DOHH2 (cell line): ENCODE measurements at regions not wholly inside any gene's neighbourhood (a gene's known extent, or its start where the extent isn't known, plus 50 kb on each side); places are given as distances from the start of the nearest gene placed in this dataset.

Experiments
- H3F3A ChIP-seq: fragments of 200-600 bp; sonication (generic), shearing (Covaris generic); 2 replicates; pipeline ENCODE4 v1.6.0; 2016; ENCODE audit warnings: antibody characterized with exemption, mild to moderate bottlenecking; ENCODE audit not compliant: control insufficient read depth, insufficient read depth
- H3K27ac ChIP-seq: fragments of 200-600 bp; sonication (generic); 2 replicates; pipeline ENCODE4 v1.5.1; 2014; ENCODE audit warnings: low read depth, mild to moderate bottlenecking, low read length, moderate library complexity
- H3K27me3 ChIP-seq: fragments of 200-600 bp; sonication (generic); 2 replicates; pipeline ENCODE4 v1.6.1; 2014; ENCODE audit warnings: mild to moderate bottlenecking, low read length, mixed read lengths; ENCODE audit not compliant: control insufficient read depth
- H3K36me3 ChIP-seq: fragments of 200-600 bp; sonication (generic); 2 replicates; pipeline ENCODE4 v1.6.1; 2014; ENCODE audit warnings: mild to moderate bottlenecking, low read length, moderate library complexity, mixed read lengths; ENCODE audit not compliant: control insufficient read depth
- H3K4me1 ChIP-seq: fragments of 200-600 bp; sonication (generic); 2 replicates; pipeline ENCODE4 v1.6.1; 2014; ENCODE audit warnings: mild to moderate bottlenecking, low read length, mixed read lengths; ENCODE audit not compliant: control insufficient read depth
- H3K4me2 ChIP-seq: fragments of 200-600 bp; sonication (generic); 2 replicates; pipeline ENCODE4 v1.6.0; 2014; ENCODE audit warnings: mild to moderate bottlenecking, low read length, moderate library complexity
- H3K4me3 ChIP-seq: fragments of 200-600 bp; sonication (generic); 2 replicates; pipeline ENCODE4 v1.5.1; 2014; ENCODE audit warnings: mild to moderate bottlenecking, low read length, mixed read lengths
- H3K79me2 ChIP-seq: fragments of 200-600 bp; sonication (generic); 2 replicates; pipeline ENCODE4 v1.6.1; 2014; ENCODE audit warnings: mild to moderate bottlenecking, low read length, mixed read lengths; ENCODE audit not compliant: control insufficient read depth
- H3K9me2 ChIP-seq: fragments of 200-600 bp; sonication (generic); replicated peaks from 2 replicates; pipeline ENCODE4 v1.6.1; 2014; ENCODE audit warnings: mild to moderate bottlenecking, low read length, mixed read lengths; ENCODE audit not compliant: control insufficient read depth
- H3K9me3 ChIP-seq: fragments of 200-600 bp; sonication (generic); 2 replicates; pipeline ENCODE4 v1.6.1; 2014; ENCODE audit warnings: antibody characterized with exemption, low read length, mixed read lengths; ENCODE audit not compliant: control insufficient read depth, insufficient read depth
- H4K20me1 ChIP-seq: fragments of 200-600 bp; sonication (generic); 2 replicates; pipeline ENCODE4 v1.6.0; 2014; ENCODE audit warnings: low read depth, mild to moderate bottlenecking, antibody characterized with exemption, low read length, moderate library complexity; ENCODE audit not compliant: control insufficient read depth, insufficient read depth
- EZH2phosphoT487 ChIP-seq: fragments of 200-600 bp; sonication (generic); IDR thresholded peaks from 2 replicates; pipeline ENCODE4 v1.6.1; 2017; ENCODE audit warnings: borderline replicate concordance, mild to moderate bottlenecking, antibody characterized with exemption, low read length, moderate library complexity, mixed read lengths
- TF ChIP-seq, protein P1 (sequence below): fragments of 200-600 bp; sonication (generic); IDR thresholded peaks from one replicate; pipeline ENCODE4 v1.5.1; 2014; ENCODE audit warnings: antibody characterized with exemption, mild to moderate bottlenecking, low read depth, low read length; ENCODE audit not compliant: poor library complexity, severe bottlenecking

DNA sequence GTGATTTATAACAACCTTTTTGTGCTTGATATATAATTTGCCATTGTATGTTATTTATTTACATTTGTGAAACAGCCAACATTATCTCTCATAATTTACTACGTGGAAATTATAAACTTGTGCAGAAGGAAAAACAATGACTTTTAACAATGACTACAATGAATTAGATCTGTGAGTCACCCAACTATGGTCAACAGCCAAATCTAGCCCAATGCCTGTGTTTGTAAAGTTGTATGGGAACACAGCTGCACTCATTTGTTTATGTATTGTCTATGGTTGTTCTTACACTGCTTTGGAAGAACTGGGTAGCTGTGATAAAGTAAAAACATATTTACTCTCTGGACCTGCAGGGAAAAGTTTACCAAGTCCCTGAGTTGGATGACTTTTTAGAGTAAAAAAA is 110.4 kb downstream of the OTOL1 start:
- H3K4me3 ChIP-seq = no peak overlapping the region
- H4K20me1 ChIP-seq = no peaks in the 10 kb centered on the region
- H3K4me1 ChIP-seq = no peaks in the 10 kb centered on the region
- H3K9me3 ChIP-seq = no peaks in the 10 kb centered on the region
- no peak overlapping the region for H3K27ac ChIP-seq
- H3K4me2 ChIP-seq = no peak overlapping the region
- H3K9me2 ChIP-seq = no peaks in the 10 kb centered on the region
- H3K79me2 ChIP-seq = no peaks in the 10 kb centered on the region
- H3F3A ChIP-seq = no peaks in the 10 kb centered on the region
- TF ChIP-seq EZH2phosphoT487 = no peak
- TF ChIP-seq, protein P1, sequence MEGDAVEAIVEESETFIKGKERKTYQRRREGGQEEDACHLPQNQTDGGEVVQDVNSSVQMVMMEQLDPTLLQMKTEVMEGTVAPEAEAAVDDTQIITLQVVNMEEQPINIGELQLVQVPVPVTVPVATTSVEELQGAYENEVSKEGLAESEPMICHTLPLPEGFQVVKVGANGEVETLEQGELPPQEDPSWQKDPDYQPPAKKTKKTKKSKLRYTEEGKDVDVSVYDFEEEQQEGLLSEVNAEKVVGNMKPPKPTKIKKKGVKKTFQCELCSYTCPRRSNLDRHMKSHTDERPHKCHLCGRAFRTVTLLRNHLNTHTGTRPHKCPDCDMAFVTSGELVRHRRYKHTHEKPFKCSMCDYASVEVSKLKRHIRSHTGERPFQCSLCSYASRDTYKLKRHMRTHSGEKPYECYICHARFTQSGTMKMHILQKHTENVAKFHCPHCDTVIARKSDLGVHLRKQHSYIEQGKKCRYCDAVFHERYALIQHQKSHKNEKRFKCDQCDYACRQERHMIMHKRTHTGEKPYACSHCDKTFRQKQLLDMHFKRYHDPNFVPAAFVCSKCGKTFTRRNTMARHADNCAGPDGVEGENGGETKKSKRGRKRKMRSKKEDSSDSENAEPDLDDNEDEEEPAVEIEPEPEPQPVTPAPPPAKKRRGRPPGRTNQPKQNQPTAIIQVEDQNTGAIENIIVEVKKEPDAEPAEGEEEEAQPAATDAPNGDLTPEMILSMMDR = no peak
- H3K27me3 ChIP-seq = no peaks in the 10 kb centered on the region
- no peaks in the 10 kb centered on the region for H3K36me3 ChIP-seq

DNA sequence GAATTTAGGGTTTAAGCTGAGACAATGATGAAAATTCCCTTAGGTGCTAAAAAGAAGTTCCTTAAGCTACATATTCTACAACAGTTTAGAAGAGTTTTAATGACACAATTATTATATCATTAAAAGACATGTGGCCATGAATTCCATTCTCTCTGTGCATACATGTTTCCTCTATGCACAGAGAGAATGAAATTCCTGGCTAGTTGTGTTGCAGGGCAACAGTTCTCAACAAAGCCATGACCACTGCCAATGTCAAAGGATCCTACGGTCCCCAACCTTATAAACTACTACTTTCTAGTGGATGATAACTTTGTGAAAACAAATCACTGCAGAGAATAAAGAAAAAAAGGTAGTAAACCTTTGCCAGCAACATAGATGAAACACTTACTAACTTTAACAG is 122.7 kb downstream of the OTOL1 start:
- Histone ChIP-seq H3K4me1 (no peaks in the 10 kb centered on the region), H3K9me2 (no peaks in the 10 kb centered on the region), H3K9me3 (no peaks in the 10 kb centered on the region), H3K27me3 (no peaks in the 10 kb centered on the region), H3K36me3 (no peaks in the 10 kb centered on the region), H3F3A (no peaks in the 10 kb centered on the region), H3K27ac (no peak overlapping the region), H3K4me3 (no peak overlapping the region), H4K20me1 (no peaks in the 10 kb centered on the region), H3K4me2 (no peak overlapping the region), H3K79me2 (no peaks in the 10 kb centered on the region)
- no peak for TF ChIP-seq EZH2phosphoT487
- TF ChIP-seq, protein P1 = no peak

DNA sequence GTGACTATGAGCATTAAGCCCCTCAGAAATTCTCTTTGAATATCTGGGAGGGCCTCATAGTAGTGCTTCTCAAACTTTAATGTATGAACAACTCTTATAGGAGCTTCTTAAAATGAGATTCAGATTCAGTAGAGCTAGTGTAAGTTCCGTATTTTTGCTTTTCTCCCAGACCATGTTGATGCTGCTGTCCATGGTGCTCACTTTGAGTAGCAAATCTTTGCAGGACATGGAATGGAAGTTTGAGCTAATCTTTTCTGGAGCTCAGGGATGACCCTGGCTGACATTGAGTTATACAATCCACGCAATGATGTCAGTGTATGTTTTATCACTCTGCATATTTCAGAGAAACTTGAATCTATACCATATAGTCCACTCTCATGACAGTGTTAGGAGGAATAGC is 134.2 kb downstream of the OTOL1 start:
- H3K79me2 ChIP-seq = no peaks in the 10 kb centered on the region
- no peaks in the 10 kb centered on the region for H3K9me2 ChIP-seq
- H3K36me3 ChIP-seq = no peaks in the 10 kb centered on the region
- no peak overlapping the region for H3K27ac ChIP-seq
- H3K4me2 ChIP-seq = no peak overlapping the region
- TF ChIP-seq EZH2phosphoT487 = no peak
- TF ChIP-seq, protein P1 = no peak
- H3K27me3 ChIP-seq = no peaks in the 10 kb centered on the region
- no peaks in the 10 kb centered on the region for H3F3A ChIP-seq
- no peaks in the 10 kb centered on the region for H3K4me1 ChIP-seq
- H3K9me3 ChIP-seq = no peaks in the 10 kb centered on the region
- H4K20me1 ChIP-seq = no peaks in the 10 kb centered on the region
- no peak overlapping the region for H3K4me3 ChIP-seq

DNA sequence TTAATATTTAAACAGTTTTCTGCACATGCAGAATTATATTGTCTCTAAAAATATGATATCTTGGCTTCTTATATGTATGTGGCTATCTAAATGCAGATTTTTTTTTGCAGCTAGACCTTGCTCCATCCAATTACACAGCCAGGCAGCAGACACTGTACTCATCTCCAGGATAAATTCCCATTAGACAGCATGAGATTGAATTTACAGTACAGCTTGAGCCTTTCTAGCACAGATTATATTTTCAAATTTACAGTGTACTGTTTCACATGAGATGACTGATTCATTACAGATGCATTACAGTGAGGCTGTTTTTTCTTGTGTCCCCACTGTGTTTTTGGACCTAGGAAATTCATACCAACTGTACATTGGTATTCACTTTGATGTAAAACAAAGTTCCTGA is 134.9 kb downstream of the OTOL1 start:
- no peaks in the 10 kb centered on the region for H3K36me3 ChIP-seq
- H3K4me1 ChIP-seq = no peaks in the 10 kb centered on the region
- no peaks in the 10 kb centered on the region for H4K20me1 ChIP-seq
- no peak overlapping the region for H3K27ac ChIP-seq
- H3K79me2 ChIP-seq = no peaks in the 10 kb centered on the region
- no peaks in the 10 kb centered on the region for H3K27me3 ChIP-seq
- H3K4me2 ChIP-seq = no peak overlapping the region
- H3K9me3 ChIP-seq = no peaks in the 10 kb centered on the region
- H3K4me3 ChIP-seq = no peak overlapping the region
- no peaks in the 10 kb centered on the region for H3F3A ChIP-seq
- no peak for TF ChIP-seq EZH2phosphoT487
- TF ChIP-seq, protein P1 = no peak
- no peaks in the 10 kb centered on the region for H3K9me2 ChIP-seq
